GM10248 (cell line): ENCODE measurements at regions not wholly inside any gene's neighbourhood (a gene's known extent, or its start where the extent isn't known, plus 50 kb on each side); places are given as distances from the start of the nearest gene placed in this dataset.
"Not testable (repeated sequence)": the region's sequence is repeated elsewhere in the genome, so short reads cannot be mapped to it uniquely, and the experiment has no call there.

Experiments
- CTCF ChIA-PET: fragments of 300-600 bp; sonication (Branson Sonifier 250); formaldehyde crosslinking; extraction: SDS; loops from one replicate; lab custom pipeline; 2021; ENCODE audit warnings: antibody characterized with exemption; lab: Yijun Ruan, JAX
- POLR2A ChIA-PET: fragments of 350-650 bp; sonication (Branson Sonifier 250); formaldehyde crosslinking; extraction: SDS; loops from one replicate; lab custom pipeline; 2020; ENCODE audit warnings: antibody characterized with exemption; lab: Yijun Ruan, JAX
- DNase-seq: peaks from one replicate; pipeline ENCODE4 v3.0.0; 2012; ENCODE audit errors: extremely low spot score
- CTCF ChIP-seq: IDR thresholded peaks from 2 replicates; pipeline ENCODE4 v1.5.1; 2012; ENCODE audit warnings: mild to moderate bottlenecking, low read depth; ENCODE audit errors: extremely low read depth, missing control alignments, control extremely low read depth

- ChIA-PET CTCF (interaction anchor here (1.4 to 1.5 kb wide), 2 partner anchors 14 to 43 kb away, joined by 3 to 4 read pairs; no protein-coding TSS in a partner anchor), POLR2A (no interaction called here)
- DNase-seq, result no peak
- TF ChIP-seq CTCF, result no peak
Measured at GRCh38 chr12:91703491-91704283, 442.0 kb downstream of the BTG1 start.

- POLR2A ChIA-PET, result no interaction called here
- no peak for DNase-seq
- no peak for TF ChIP-seq CTCF
- CTCF ChIA-PET, result interaction anchor here (1.4 to 1.5 kb wide), 2 partner anchors 13 to 44 kb away, joined by 3 to 4 read pairs; no protein-coding TSS in a partner anchor
Measured at GRCh38 chr12:91702843-91703425, 442.7 kb downstream of the BTG1 start.

GRCh38 chr12:91695964-91696363 is 449.7 kb downstream of the BTG1 start:
- TF ChIP-seq CTCF, result no peak
- ChIA-PET CTCF (interaction anchor here (1.0 kb wide), 1 partner anchor 18 kb away, joined by 3 read pairs; no protein-coding TSS in a partner anchor), POLR2A (no interaction called here)
- no peak for DNase-seq

GRCh38 chr12:91695406-91695805 is 450.2 kb downstream of the BTG1 start:
- CTCF ChIA-PET, POLR2A ChIA-PET, DNase-seq: not testable (repeated sequence)

GRCh38 chr12:91690531-91690930 is 455.1 kb downstream of the BTG1 start:
- CTCF ChIA-PET, result interaction anchor here (1.0 kb wide), 1 partner anchor 22 kb away, joined by 3 read pairs; no protein-coding TSS in a partner anchor
- DNase-seq, result no peak
- POLR2A ChIA-PET, result no interaction called here
- no peak for TF ChIP-seq CTCF

- no peak for DNase-seq
- CTCF ChIA-PET, result interaction anchor here (0.8 to 1.3 kb wide), 3 partner anchors 9 to 921 kb away, joined by 3 to 4 read pairs (median 3); no protein-coding TSS in a partner anchor
- POLR2A ChIA-PET, result no interaction called here
- TF ChIP-seq CTCF, result no peak
Measured at GRCh38 chr12:91687052-91688017, 458.3 kb downstream of the BTG1 start.
